ENCODE measurements at regions not wholly inside any gene's neighbourhood (a gene's known extent, or its start where the extent isn't known, plus 50 kb on each side); places are given as distances from the start of the nearest gene placed in this dataset.

DNA sequence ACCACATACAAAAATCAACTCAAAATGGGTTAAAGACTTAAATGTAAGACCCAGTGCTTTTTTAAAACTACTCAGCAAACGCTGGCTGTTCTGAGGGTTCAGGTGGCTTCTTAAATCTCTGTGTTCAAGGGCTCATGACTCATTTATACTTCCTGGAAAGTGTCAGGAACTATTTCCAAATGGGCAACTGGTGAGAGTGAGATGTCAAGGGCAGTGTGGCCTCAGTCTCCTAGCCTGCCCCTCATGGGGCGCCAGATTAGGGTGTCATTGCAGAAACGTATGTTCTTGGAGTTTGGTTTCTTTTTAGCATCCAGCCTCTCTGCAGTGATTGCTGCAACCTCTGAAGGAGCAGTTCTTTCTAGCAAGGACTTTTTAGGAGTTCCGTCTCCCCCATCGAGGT lies 485.4 kb downstream of the TNS1 start:
- DNase-seq = peak; percentile 21

DNA sequence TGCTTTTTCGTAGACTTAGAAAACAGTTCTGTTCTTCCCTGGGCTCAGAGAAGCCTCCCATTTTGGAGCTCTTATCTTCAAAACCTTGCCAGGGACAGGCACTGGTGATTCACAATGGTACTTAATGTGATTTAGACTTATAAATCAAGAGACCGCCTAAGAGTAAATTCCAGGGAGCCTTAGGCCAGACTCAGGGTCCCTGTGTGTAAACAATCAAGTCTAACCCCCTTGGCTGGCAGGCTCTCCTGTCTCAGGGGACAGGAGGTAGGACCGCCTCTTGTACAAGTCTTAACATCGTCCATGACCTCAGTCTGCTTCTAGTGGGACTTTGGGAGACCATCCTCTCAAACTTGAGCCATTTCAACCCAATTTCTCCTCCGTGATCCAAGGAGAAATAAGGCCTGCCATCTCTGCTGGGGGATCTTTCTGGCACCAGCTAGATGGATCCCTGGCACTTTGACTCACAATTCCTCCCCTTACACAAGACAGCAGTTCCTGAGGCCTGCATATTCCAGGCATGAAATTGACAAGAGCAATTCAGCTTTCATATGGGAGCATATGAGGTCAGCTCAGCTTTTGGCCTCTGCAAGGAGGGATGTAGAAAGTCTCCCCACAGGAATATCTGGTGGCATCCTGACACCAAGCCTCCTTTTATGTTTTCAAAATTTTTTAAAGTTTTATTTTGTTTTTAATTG lies 487.0 kb downstream of the TNS1 start:
- no peak for DNase-seq

DNA sequence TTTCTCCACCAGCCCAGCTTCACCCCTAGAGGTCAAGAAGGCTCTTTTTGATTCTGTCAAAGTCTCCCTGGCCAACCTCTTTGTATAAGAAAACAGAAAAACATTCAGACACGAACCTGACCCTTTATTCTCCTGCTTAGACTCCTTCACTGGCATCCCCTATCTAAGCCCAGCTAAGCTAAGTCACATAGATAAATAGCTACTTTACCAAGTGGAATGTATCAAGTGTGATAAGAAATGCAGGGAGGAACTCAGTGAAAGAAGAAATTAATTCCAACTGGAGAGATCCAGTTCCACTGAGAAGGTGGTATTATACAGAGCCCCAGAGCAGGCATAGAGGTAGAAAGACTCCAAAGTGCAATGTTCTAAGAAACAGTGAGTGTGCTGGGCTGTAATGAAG lies 489.5 kb downstream of the TNS1 start:
- no peak for DNase-seq

DNA sequence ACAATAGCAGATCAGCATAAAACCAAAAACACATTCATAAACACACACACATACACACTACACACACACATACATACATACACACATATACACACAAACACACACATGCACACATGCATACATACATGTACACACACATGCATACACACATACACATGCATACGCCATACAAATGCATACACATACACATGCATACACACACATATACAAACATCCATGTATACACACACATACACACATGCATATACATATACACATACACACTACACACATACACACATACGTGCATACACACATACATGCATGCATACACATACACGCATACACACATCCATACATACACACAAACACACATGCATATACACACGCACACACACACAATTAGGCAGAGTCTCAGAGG lies 490.1 kb downstream of the TNS1 start:
- DNase-seq = no peak

DNA sequence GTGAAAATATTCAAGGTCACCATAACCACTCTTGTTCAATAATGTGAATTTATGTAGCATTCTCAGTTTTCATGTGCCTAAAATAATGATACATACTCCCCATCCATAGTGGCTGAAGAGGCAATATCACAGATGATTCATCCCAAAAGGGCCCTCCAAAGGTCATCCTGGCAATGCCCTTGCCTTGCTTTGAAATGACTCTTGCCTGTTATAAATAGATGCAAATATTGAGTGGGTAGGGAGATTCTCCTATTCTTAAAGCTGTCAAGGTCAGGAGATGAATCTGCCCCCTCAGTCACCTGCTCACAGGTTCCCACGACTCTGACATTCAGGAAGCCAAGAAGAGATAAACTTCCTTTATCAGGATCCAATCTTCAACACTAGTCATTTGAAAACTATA lies 490.5 kb downstream of the TNS1 start:
- DNase-seq = no peak

DNA sequence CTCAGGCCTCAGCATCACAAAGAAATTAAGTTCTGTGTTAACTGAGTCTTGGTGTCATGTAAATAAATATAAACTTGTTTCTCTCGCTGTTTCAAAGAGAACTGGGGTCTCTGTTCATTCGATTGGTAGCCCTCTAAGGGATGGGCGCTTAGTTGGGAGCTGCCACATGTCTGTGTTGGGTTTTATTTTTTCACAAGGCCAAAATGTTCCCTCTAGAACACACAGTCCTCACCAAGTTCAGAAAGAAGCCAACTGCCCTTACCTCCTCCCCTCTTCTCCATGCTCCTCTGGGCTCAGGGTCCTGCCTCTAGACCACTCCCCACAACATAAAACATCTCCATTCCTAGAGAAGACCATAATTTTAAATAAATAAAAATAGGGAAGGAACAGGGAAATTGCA lies 490.9 kb downstream of the TNS1 start:
- DNase-seq = no peak

DNA sequence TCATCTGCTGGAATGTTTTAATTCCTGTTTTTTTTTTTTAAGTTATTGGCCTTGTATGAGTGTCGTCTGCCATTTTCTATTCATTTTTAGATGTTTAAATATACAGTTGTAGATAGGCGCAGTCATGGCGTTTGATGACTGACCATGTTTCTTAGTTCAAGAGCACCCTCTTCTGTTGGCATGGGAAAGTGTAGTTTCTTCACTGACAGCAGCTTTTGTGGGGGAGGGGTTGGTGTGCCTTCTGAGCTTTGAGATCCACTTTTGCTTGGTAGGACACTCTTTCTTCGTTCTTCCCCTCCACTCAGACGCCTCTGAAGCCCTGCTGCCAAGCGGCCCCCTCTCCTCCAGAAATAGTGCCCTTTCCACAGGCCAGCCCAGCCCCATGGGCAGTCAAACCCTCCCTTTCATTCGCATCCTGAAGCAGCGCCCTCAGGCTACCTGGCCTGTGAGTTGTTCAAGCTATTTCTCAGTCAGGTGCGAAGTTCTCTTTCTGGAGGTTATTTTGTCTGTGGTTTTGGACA lies 492.0 kb downstream of the TNS1 start:
- peak; percentile 73 for DNase-seq

DNA sequence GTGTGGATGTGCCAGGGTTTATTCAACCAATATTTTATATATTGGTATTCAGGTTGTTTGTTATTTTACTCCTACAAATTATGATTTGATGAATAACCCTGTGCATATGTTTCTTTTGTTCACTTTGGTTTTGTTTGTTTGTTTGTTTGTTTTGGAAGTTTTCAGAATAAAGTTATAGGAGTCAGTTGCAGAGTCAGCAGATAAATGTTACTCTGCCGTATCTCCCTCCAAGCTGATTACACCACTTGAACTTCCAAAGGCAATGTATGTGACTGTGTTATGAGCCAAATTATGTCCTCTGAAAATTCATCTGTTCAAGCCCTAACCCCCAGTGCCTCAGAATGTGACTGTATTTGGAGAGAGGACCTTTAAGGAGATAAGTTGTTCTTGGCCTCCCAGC lies 497.5 kb downstream of the TNS1 start:
- DNase-seq = no peak

DNA sequence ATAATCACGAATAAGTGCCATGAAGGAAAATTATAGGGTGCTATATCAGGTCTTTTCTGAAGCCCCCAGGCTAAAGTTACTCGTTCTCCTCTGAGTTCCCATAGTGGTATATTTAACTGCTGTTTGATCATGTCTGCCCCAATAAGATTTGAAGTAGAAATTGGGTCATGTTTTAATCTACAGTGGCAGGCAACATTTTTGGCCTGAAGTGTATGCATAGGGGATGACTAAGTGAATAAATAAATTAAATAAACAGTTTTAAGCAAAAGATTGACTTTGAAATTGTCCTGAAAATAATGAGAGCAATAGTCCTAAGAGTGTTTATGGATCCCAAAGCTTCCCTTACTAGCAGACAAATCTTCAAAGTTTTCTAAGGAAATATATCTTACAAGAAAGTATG lies 500.9 kb downstream of the TNS1 start:
- no peak for DNase-seq

DNA sequence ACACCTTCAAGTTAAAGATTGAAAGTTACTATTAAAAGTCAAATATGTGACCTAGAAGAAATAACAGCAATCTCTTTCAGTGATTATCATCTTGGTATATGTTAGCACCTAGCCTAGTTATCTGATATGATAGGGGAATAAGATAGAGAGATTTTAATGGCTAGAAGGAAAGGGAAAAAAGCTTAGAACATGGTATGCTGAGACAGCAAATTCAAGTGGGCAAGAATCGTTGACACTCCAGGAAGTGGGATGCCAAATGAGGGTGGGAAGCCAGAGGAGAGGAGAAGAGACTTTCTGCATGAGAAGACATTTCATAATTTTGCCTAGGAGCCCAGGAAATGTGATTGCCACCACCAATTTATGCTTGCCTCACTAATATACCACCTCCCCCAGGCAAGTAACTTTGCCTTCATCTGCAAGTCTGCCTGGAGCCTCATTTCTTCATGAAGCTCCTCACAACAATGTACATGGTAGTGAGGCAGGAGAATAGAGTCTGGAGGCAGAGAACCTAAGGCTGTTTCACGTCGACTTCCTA lies 504.9 kb downstream of the TNS1 start:
- no peak for DNase-seq

DNA sequence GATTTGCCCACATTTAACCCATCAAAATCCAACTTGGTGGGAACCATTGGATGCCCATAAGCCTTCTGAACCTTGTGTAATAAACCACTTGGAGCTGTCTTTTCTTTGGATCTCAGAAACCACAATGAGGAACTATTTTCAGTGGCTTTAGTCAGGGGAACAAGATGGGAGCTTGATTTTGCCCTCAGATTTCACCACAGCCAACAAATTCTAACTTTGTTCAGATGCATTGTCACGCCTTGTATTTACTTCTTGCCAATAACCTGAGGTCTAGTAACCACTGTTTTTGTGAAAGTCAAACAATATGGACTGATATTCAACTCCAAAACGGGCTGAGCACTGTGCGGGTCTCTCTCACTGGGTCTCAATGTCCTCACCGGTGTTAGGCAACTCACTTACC lies 508.2 kb downstream of the TNS1 start:
- peak; percentile 89 for DNase-seq

DNA sequence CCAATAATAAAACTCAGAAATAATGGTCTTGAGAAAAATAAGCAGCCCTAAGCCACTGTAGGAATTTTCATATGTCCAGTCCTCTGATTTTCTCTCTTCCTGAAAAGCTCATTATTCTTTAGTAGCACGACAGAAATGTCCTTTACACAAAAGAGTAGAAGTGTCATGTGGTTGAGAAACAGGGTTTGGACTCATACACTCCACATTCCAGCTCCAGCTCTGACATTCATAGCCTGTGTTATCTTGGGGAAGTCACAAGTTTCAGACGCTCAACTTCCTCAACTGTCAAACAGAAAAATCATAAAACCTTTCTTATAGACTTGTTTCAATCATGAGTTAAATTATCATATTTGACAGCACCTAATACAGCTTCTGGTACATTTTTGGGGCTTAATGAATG lies 511.5 kb downstream of the TNS1 start:
- DNase-seq = peak; percentile 85

DNA sequence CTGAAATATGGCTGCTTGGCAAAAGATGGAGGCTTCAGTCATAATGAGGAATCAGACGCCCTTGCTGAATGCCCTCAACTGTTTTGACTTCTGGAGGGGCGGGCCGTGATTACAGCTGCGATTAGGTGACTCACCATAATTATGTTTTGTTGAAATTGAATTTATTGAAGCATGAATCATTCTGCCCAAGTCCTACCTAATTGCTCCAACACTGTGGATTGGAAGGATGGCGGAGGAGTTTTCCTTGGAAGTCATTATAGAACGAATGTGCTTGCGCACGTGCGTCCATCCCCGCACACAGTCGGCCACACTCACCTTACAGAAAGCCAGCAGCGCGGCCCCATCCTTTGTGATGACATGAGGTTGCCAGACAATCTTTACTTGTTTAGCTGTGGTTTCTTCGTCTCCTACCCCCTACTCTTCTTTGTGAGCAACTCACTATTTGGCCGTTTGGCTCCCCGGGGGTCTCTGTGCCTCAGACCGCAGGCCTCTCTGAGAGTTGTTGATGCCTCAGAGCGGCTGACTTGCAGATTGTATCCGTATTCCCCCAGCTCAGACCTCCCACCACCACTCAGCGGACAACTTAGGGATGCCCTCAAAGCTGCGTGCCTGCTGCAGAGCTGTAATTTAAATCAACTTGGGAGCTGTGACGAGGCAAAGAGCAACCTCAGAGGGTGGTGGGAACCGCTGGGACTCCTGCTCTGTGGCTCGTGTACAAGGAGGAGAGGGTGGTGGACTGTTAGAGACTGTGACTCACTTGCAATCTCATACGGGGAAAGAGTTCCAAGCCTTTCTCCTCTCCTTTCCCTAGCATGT lies 513.4 kb downstream of the TNS1 start:
- DNase-seq = no peak

DNA sequence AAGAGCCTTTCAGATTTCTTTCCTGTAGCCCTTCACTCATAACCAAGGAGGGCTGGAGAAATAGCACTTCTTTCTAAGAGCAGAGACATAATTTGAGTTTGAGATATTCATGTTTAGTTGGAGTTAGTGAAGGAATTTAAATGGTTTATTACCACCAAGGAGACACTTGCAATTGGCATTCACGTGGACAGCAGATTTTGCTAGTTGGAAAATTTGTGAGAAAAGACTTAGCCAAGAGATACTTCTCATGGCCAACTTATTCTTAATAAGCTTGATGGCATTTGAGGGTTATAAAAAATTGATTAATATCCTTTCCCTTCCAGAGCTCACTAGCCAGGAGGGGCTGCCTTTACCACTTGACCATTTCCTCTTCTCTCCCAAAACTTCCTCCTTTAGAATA lies 518.7 kb downstream of the TNS1 start:
- DNase-seq = no peak

DNA sequence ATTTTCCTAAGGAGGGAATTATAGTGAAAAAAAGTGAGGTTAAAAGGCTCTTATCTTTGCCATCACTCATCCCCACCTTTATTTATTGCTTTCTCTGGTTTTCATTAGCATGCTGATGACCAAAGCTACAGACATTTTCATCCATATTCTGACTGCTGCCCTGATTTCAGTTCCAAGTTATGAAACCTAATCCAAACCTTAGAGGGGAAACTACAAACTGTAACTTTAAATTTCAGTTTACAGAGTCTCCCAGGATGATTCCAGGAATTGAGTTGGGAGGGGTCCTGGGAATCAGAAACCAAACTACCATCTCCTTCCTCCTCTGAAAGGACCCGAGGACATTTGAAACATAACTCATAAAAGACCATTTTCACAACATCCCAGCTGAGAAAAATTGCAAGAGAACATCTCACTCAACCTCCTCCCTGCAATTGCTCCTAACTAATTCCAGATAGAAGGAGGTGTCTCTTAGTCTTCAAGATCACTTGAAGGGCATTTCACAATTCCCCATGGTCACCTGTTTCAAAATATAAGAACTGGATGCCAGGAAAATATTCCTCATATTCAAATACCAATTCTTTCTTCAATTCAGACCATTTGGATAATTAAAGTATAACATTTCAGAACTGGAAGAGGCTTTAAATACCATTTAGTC lies 520.6 kb downstream of the TNS1 start:
- no peak for DNase-seq

DNA sequence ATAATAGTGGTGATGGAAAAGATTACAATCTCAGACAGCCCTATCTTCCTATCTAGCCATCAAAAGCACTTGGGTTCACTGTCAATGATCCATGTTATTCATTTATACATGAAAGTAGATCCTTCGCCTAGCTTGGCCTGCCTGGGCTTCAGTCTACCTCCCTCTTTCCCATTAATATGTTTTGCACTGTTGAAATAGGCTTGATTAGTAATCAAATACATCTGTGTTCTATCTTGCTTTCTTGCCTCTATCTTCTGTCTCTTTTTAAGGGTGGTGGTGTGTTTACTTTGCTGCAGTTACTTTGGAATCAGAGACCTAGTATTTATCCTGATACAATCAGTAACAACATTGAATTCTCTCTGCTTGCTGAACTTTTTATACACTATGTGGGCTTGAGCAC lies 521.2 kb downstream of the TNS1 start:
- no peak for DNase-seq

DNA sequence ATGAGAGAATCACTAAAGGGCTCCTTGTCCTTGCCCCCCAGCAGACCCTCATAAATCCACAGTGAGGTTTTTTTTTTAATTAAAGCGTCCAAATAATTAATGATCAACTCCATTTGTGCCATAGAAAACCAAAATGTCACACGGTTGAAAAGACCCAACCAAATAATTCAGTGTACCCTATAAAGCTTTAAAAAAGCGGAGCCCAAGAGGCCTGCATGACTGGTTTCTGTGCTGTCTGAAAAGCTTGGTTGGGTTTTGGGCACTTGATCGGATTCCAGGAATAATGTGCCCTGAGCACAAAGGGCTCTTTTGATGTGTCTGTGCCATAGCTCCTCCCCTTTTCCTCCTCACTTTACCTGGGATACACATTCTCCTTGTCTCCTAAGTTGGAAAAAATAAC lies 523.2 kb downstream of the TNS1 start:
- DNase-seq = no peak

DNA sequence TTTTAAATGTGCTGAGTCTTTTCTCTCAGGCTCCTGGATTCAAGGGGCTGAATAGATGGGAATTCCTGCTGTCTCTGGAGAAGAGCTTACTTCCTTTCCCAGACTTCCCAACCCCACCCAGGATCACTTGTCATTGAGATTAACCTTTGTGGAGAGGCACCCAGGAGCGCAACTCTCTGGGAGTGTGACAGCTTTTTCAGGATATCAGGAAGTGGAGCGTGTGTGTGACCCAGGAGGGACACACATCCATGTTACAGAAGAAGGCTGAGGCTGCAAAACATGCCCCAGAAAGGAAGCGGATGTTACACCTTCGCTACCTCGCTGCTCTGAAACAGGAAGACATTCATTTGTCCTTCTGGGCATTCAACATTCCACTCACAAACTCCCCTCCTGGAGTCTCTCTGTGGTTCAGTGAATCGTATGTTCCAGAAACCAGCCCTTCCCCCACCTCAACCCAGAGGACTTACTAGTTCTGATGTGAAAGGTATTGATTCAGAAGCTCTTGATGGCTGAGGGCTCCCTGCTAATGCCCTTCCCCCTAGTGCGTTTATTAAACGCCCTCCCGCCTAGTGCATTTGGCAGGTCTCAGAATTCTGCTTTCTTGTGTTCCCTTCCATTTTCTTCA lies 523.9 kb downstream of the TNS1 start:
- no peak for DNase-seq

DNA sequence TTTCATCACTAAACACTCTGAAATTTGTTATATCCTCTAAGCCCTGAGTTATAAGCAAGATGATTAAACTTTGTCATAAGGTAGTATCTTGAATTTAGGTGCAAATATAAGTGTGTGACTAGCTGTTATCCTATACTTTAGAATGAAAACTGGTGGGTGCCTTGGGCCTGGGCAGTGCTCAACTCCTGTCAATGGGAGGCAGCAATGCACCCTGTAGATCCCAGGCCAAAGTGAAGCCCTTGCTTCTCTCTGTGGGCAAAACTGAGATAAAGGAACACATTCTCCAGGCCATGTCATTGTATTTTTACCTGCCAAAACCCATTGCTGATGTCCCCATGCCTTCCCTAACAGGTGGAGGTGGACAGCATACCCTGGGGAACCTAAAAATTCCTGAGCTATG lies 525.2 kb downstream of the TNS1 start:
- no peak for DNase-seq

DNA sequence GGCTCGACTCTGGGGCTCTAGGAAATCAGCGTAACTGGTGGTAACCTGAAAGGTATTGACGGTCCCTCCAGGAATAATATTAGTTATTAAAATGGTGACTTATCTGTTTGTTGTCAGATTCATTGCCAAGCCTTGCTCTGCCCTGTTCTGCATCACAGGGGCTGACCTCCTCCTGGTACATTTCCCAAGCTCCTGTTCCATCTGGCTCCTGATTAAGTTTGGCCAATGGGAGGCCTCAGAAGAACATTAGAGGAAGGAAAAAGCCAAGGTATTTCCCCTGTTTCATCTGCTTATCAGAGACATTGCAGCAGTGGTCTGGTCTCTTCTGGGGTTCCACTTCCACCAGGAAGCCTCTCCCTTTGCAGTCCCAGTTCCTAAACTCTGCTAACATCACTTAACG lies 527.0 kb downstream of the TNS1 start:
- no peak for DNase-seq

DNA sequence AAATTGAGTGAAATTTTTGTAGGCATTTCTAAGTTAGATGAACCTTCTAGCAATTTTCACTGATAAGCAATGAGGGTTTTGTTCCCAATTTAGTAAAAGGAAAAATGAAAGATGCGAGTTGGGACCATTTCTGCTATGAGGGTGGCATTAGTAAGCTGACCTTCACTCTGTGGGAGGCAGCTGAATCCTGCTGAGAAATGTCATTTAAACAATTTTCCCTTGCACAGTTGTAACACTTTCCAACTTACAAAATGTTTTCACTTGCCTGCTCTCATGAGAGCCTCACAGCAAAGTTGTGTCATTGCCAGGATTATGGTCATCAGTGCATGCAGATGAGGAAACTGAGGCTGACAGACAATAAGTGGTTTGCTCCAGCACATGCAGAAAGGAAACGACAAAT lies 527.7 kb downstream of the TNS1 start:
- no peak for DNase-seq

DNA sequence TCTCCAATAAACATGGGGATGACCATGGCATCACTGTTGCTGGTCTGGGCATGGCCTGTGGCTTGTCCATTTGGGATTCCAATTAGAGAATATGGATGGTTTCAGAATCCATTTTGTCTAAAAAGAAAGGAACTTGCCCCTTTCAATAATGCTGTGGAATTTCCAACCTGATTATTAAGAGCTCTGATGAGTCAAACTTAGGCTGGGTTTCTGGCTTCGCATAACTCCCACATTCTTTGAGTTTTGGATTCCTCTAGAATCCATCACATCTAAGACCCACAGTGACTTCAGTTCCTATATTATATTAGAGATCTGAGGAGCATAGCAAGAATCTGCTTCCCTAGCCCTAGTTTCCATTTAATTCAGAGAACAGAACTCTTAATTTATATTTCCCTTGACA lies 531.5 kb downstream of the TNS1 start:
- DNase-seq = no peak

DNA sequence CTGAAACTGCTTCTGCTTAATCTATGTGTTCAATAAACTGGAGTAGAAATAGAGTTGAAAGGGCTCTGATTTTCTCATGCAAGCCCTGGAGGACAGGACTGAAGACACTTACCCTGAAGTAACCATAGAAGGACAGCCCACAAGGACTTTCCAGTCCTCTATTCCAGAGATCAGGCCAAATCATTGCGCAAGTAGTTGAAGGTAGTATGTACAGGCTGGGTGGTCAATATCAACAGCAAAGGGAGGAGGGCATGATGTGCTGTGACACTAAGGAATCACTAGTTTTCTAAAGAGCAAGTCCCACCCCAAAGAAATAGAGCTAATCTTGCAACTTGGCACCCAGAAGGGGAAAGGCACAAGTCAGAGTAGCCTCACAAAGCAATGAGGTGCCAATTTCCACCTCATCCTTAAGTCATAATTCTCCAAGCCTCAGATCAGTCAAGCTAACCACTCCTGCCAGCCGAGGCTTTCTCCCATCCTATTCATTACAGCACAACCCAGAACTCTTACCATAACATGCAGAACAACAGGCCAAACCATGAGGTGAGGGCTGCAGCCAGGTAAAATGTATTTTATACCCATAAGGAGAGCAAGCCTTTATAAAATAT lies 533.5 kb downstream of the TNS1 start:
- DNase-seq = no peak
